HG02763 (cell line): ENCODE measurements at regions not wholly inside any gene's neighbourhood (a gene's known extent, or its start where the extent isn't known, plus 50 kb on each side); places are given as distances from the start of the nearest gene placed in this dataset.
"Not testable (repeated sequence)": the region's sequence is repeated elsewhere in the genome, so short reads cannot be mapped to it uniquely, and the experiment has no call there.

Experiments used
- ATAC-seq: cut with Tn5 transposase; IDR thresholded peaks from one replicate; pipeline ENCODE4 v1.9.1; 2021; ENCODE audit warnings: mild to moderate bottlenecking, moderate library complexity; ENCODE audit not compliant: unreplicated experiment

- ATAC-seq, result not testable (repeated sequence)
Observed at GRCh38 chr9:42430674-42431615, 247.5 kb downstream of the SPATA31A6 start.

GRCh38 chr9:42431616-42432010, 248.2 kb downstream of the SPATA31A6 start:
- not testable (repeated sequence) for ATAC-seq

GRCh38 chr9:42434844-42435714, 251.6 kb downstream of the SPATA31A6 start:
- not testable (repeated sequence) for ATAC-seq

- not testable (repeated sequence) for ATAC-seq
Observed at GRCh38 chr9:42435715-42436342, 252.4 kb downstream of the SPATA31A6 start.

- not testable (repeated sequence) for ATAC-seq
Observed at GRCh38 chr9:42437057-42437759, 253.7 kb downstream of the SPATA31A6 start.

GRCh38 chr9:42442680-42443079, 259.2 kb downstream of the SPATA31A6 start:
- not testable (repeated sequence) for ATAC-seq

- ATAC-seq, result peak; percentile 75
Observed at GRCh38 chr9:42443414-42443813, 260.0 kb downstream of the SPATA31A6 start.

- not testable (repeated sequence) for ATAC-seq
Observed at GRCh38 chr9:42461436-42461835, 278.0 kb downstream of the SPATA31A6 start.

GRCh38 chr9:42461863-42462262, 278.4 kb downstream of the SPATA31A6 start:
- ATAC-seq, result not testable (repeated sequence)

GRCh38 chr9:42463981-42464380, 280.5 kb downstream of the SPATA31A6 start:
- ATAC-seq, result not testable (repeated sequence)

- not testable (repeated sequence) for ATAC-seq
Observed at GRCh38 chr9:42470577-42470976, 287.1 kb downstream of the SPATA31A6 start.

- ATAC-seq, result not testable (repeated sequence)
Observed at GRCh38 chr9:42490989-42491388, 307.5 kb downstream of the SPATA31A6 start.

GRCh38 chr9:42502620-42503264, 319.3 kb downstream of the SPATA31A6 start:
- not testable (repeated sequence) for ATAC-seq

GRCh38 chr9:42508111-42508510, 324.7 kb downstream of the SPATA31A6 start:
- ATAC-seq, result not testable (repeated sequence)

- ATAC-seq, result not testable (repeated sequence)
Observed at GRCh38 chr9:42513535-42513934, 330.1 kb downstream of the SPATA31A6 start.

- not testable (repeated sequence) for ATAC-seq
Observed at GRCh38 chr9:42534325-42534983, 351.0 kb downstream of the SPATA31A6 start.

GRCh38 chr9:42534984-42535325, 351.5 kb downstream of the SPATA31A6 start:
- ATAC-seq, result not testable (repeated sequence)

- ATAC-seq, result peak; percentile 73
Observed at GRCh38 chr9:42550789-42551357, 367.4 kb downstream of the SPATA31A6 start.

- not testable (repeated sequence) for ATAC-seq
Observed at GRCh38 chr9:42568530-42568929, 385.1 kb downstream of the SPATA31A6 start.
